ENCODE measurements at regions not wholly inside any gene's neighbourhood (a gene's known extent, or its start where the extent isn't known, plus 50 kb on each side); places are given as distances from the start of the nearest gene placed in this dataset.

GRCh38 chr11:27287205-27287604, 75.8 kb downstream of the CCDC34 start:
- no peak for DNase-seq

- DNase-seq: no peak
Observed at GRCh38 chr11:27285761-27286160, 77.3 kb downstream of the CCDC34 start.

GRCh38 chr11:27282806-27283205, 80.2 kb downstream of the CCDC34 start:
- no peak for DNase-seq

DNA sequence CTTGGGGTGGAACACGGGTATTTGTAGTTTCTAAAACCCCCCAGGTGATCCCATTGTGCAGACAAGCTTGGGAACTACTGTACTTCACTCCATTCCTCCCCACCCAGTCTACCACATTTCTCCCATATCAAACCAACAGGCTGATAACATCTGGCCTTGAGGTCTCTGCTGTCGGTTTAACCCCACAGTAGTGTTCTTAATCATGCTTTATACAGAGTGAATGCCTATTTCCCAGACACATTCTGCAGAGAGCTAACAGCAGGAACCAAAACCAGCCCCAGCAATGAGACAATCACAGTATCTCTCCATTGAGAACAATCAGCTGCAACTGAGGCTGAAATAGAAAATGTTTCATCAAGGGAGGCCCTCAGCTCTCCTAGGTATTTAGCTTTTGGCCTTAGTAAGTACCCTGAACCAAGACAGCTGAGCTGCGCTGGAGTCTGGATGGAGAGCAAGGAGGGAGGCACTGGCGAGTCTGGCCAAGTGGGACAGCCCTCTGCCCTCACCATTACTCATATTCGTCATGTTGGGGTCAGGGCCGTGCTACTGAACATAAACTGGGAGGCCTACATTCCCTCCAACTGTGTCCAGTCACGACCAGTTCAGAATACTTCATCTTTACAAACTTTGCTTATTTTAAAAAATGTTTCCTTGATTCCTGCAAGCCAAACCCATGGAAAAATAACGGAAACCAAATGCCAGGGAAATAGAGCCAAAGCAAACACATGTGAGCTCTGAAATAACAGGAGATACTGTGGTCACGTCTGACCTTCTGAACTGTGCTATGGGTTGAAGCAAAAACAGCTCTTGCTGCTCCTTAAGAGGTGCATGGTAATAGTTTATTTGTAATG, 81.0 kb downstream of the CCDC34 start:
- DNase-seq: no peak

- no peak for DNase-seq
Observed at GRCh38 chr11:27281276-27281675, 81.7 kb downstream of the CCDC34 start.

DNA sequence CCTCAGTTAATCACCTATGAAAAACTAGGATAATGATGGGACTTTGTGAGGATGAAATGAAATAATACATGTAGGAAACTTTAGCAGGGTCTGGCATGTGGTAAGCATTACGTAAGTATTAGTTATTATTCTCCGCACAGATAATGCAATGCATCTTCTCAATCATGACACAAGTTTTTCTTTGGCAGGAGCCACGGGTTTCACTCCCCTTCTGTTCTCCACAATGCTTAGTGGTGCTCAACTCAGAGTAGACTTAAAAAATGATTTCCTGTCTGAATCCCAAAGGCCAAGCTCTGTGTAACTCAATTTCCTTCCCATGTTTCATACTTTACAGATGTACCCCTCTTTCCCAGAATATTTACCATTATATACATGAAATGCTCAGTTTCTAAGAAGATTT, 82.9 kb downstream of the CCDC34 start:
- no peak for DNase-seq

- no peak for DNase-seq
Observed at GRCh38 chr11:27279460-27279859, 83.6 kb downstream of the CCDC34 start.

- DNase-seq: no peak
Observed at GRCh38 chr11:27277843-27278242, 85.2 kb downstream of the CCDC34 start.

GRCh38 chr11:27276141-27276540, 86.9 kb downstream of the CCDC34 start:
- DNase-seq: no peak

GRCh38 chr11:27274854-27275395, 88.1 kb downstream of the CCDC34 start:
- DNase-seq: no peak

DNA sequence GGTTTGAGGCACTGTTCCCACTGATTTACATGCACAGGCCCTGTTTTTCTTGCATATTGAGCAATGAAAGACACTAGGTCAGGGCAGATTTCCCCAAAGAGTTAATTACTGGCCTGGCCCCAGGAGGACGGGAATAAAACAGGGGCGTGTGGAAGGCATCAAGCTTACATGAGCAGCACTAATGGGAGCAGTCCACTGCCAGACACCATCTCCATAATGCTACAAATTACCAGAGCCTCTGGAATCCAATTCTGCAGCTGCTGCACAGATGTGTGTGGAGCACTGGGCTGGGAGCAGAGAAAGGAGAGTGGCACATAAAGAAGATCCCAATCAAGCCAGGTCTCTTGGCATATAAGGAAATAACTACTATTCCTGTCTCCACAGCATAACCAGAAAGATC, 96.9 kb downstream of the CCDC34 start:
- DNase-seq: no peak

DNA sequence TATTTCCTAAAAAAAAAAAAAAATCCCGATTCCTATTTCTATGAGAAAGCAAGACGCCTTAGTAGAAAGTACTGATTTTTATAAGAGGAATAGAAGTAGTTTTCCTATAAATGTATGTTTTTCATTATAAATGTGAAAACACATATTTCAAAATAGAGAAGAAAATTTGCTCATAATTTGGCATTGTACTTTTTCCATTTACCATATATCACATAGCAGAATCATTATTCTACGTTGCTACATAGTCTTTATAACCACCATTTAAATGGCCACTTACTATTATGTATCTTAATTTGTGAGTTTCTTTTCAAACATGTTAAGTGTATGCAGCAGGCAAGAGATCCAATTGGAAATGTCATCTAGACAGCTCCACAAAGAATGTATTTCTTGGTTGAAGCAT, 99.0 kb downstream of the CCDC34 start:
- no peak for DNase-seq

- DNase-seq: no peak
Observed at GRCh38 chr11:27263046-27263445, 100.0 kb downstream of the CCDC34 start.

GRCh38 chr11:27255447-27255828, 107.6 kb downstream of the CCDC34 start:
- DNase-seq: no peak

DNA sequence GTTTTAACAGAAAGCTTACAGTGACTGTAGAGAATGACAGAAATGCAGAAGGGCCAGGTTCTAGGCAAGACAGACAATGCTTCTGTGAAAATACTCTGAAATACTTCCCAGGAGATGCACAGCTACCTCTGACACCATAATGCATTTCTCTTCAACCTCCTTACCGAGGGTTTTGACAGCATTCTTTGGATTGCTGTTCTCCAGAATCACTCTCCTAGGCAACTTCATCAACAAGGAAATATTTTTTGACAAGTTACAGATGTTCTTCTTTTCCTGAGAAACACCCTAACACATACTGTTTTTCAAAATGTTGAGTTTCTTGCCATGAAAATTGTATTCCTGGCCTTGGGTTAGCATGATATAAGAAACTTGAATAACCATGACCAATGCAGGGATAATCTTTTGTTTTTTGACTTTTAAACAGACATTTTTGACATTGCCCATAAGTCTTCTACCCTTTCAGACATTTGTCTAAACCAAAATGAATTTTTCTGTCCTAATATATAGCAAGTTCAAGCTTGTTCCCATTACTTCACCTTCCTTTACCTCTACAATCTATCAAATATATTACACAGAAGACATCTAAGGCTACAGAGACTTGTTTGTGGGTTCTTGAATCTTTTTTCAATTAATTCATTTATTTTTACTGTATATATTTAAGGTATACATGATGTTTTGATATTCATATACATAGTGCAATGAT, 108.1 kb downstream of the CCDC34 start:
- DNase-seq: no peak

DNA sequence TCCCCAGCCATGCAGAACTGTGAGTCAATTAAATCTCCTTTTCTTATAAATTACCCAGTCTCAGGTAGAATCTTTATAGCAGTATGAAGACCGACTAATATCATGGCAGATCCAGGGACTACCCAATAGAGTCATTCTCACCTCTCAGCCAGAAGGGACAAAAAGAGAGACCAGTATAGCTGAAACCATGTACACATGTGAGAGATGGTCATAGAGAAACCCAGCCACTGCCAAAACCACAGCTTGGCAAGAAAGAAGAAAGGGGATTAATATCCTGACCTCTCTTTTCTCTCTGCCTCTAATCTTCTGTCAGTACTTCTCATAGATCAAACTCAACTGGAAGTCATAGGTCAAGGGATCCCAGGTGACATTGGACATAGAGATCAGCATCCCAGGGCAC, 109.8 kb downstream of the CCDC34 start:
- DNase-seq: no peak

- no peak for DNase-seq
Observed at GRCh38 chr11:27250867-27251665, 111.9 kb downstream of the CCDC34 start.

DNA sequence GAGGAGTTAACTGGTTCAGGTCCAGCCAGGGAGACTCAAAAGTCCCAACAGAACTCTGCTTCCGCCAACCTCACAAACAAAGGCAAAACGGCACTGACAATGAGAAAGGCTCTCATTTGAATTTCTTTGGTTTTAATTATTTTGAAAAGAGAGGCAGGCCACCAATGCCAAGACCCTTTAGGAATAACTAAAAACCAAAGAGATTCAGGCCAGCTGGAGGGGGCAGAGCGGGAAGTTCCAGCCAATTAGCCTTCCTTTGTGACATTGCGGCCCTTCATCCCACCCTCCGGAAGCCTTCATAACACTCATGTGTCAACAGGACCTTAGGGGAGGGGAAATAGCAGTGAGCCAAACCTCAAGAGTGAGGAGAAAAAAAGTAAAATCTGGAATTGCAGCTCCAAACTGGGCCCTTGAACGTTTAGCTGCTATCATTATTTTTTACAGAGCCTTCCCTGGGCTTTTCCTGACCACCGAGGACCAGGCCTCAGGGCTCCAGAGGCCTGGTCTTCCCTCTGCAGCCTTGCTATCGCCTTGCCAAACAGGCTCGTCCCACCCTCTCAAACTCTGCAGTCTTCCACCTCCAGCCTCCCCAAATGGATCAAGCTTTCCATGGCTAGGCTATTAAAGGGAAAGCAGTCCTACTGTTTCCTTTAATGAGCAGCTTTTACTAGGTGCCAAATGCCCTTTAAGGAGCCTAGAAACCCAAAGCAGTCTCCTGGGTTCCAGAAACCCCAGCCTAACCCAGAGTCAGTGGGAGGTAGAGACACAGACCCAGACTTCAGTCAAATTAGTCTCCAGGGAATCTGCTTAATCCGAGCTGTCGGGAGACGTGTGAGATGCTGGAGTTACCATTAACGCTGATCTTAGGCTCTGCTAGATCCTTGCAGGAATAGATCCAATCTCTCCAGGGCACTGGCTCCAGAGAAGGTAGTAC, 114.2 kb downstream of the CCDC34 start:
- DNase-seq: peak in 1 of 2 donors; percentile 42

- no peak for DNase-seq
Observed at GRCh38 chr11:27247660-27248059, 115.4 kb downstream of the CCDC34 start.

GRCh38 chr11:27246925-27247324, 116.1 kb downstream of the CCDC34 start:
- DNase-seq: no peak

- no peak for DNase-seq
Observed at GRCh38 chr11:27244900-27245299, 118.1 kb downstream of the CCDC34 start.

GRCh38 chr11:27242591-27242990, 120.4 kb downstream of the CCDC34 start:
- no peak for DNase-seq
